ENCODE measurements at regions not wholly inside any gene's neighbourhood (a gene's known extent, or its start where the extent isn't known, plus 50 kb on each side); places are given as distances from the start of the nearest gene placed in this dataset.

- TF ChIP-seq CTCF (IDR thresholded peaks at IDR 0.05) (no peak), POLR2A (IDR thresholded peaks at IDR 0.05) (no peak)
Observed at GRCh38 chr12:43277651-43278540, 274.1 kb downstream of the ADAMTS20 start.

Measured in vagina (tissue), 2 donors.